SK-N-SH treated with all-trans-retinoic acid at 6 μM for 48 hours (cell line): ENCODE measurements at regions not wholly inside any gene's neighbourhood (a gene's known extent, or its start where the extent isn't known, plus 50 kb on each side); places are given as distances from the start of the nearest gene placed in this dataset.
"Not testable (repeated sequence)": the region's sequence is repeated elsewhere in the genome, so short reads cannot be mapped to it uniquely, and the experiment has no call there.

ENCODE experiments used
- ATAC-seq: fragments of 200-7000 bp; cut with Tn5 transposase; 3 replicates; pipeline ENCODE4 v1.9.1; 2020; ENCODE audit warnings: mild to moderate bottlenecking, moderate library complexity
- CSDC2 ChIP-seq: fragments of 250-450 bp; sonication (Bioruptor Pico); IDR thresholded peaks from 2 replicates; pipeline ENCODE4 v1.5.0; 2020; ENCODE audit warnings: mild to moderate bottlenecking, moderate library complexity
- GLIS3 ChIP-seq: fragments of 250-450 bp; sonication (Bioruptor Pico); IDR thresholded peaks from 2 replicates; pipeline ENCODE4 v1.5.0; 2020; ENCODE audit warnings: mild to moderate bottlenecking, moderate library complexity
- OSR1 ChIP-seq: fragments of 250-450 bp; sonication (Bioruptor Pico); IDR thresholded peaks from 2 replicates; pipeline ENCODE4 v1.8.0; 2022; ENCODE audit warnings: moderate library complexity, mild to moderate bottlenecking, inconsistent platforms
- RARB ChIP-seq: fragments of 250-450 bp; sonication (Bioruptor Pico); IDR thresholded peaks from 2 replicates; pipeline ENCODE4 v1.8.0; 2021; ENCODE audit warnings: mild to moderate bottlenecking, moderate library complexity
- SNAI2 ChIP-seq: fragments of 250-450 bp; sonication (Bioruptor Pico); IDR thresholded peaks from 2 replicates; pipeline ENCODE4 v1.5.0; 2020; ENCODE audit warnings: mild to moderate bottlenecking, moderate library complexity
- TCF4 ChIP-seq: fragments of 250-450 bp; sonication (Bioruptor Pico); IDR thresholded peaks from 2 replicates; pipeline ENCODE4 v1.8.0; 2021; ENCODE audit warnings: mild to moderate bottlenecking, moderate library complexity, borderline replicate concordance
- TOX ChIP-seq: fragments of 250-450 bp; sonication (Bioruptor Pico); IDR thresholded peaks from 2 replicates; pipeline ENCODE4 v1.8.0; 2021; ENCODE audit warnings: mild to moderate bottlenecking, moderate library complexity, borderline replicate concordance
- ZFP3 ChIP-seq: fragments of 250-450 bp; sonication (Bioruptor Pico); IDR thresholded peaks from 2 replicates; pipeline ENCODE4 v1.5.0; 2020; ENCODE audit warnings: mild to moderate bottlenecking, moderate library complexity
- ZNF565 ChIP-seq: fragments of 450-650 bp; formaldehyde crosslinking; conservative IDR thresholded peaks from 2 replicates; pipeline ENCODE4 v1.5.0; 2020; ENCODE audit warnings: low read depth, mild to moderate bottlenecking, moderate library complexity
- ZNF70 ChIP-seq: fragments of 450-650 bp; formaldehyde crosslinking; IDR thresholded peaks from 2 replicates; pipeline ENCODE4 v1.5.0; 2020; ENCODE audit warnings: mild to moderate bottlenecking, moderate library complexity
- ZNF8 ChIP-seq: fragments of 450-650 bp; formaldehyde crosslinking; IDR thresholded peaks from 2 replicates; pipeline ENCODE4 v1.5.0; 2020; ENCODE audit warnings: mild to moderate bottlenecking, moderate library complexity
- TF ChIP-seq, protein P1 (sequence below): fragments of 250-450 bp; sonication (Bioruptor Pico); IDR thresholded peaks from 2 replicates; pipeline ENCODE4 v1.5.1; 2020; ENCODE audit warnings: low read depth, mild to moderate bottlenecking, moderate library complexity
- TF ChIP-seq, protein P2 (sequence below): fragments of 250-450 bp; sonication (Bioruptor Pico); IDR thresholded peaks from 2 replicates; pipeline ENCODE4 v1.5.1; 2021; ENCODE audit warnings: mild to moderate bottlenecking, moderate library complexity
- TF ChIP-seq, protein P3 (sequence below): fragments of 250-450 bp; sonication (Bioruptor Pico); IDR thresholded peaks from 2 replicates; pipeline ENCODE4 v1.8.0; 2020; ENCODE audit warnings: mild to moderate bottlenecking, moderate library complexity, borderline replicate concordance
- TF ChIP-seq, protein P4 (sequence below): fragments of 250-450 bp; sonication (Bioruptor Pico); IDR thresholded peaks from 2 replicates; pipeline ENCODE4 v1.8.0; 2021; ENCODE audit warnings: low read depth, mild to moderate bottlenecking, moderate library complexity, borderline replicate concordance
- TF ChIP-seq, protein P5 (sequence below): fragments of 250-450 bp; sonication (Bioruptor Pico); IDR thresholded peaks from 2 replicates; pipeline ENCODE4 v1.5.0; 2020; ENCODE audit warnings: mild to moderate bottlenecking, moderate library complexity

DNA sequence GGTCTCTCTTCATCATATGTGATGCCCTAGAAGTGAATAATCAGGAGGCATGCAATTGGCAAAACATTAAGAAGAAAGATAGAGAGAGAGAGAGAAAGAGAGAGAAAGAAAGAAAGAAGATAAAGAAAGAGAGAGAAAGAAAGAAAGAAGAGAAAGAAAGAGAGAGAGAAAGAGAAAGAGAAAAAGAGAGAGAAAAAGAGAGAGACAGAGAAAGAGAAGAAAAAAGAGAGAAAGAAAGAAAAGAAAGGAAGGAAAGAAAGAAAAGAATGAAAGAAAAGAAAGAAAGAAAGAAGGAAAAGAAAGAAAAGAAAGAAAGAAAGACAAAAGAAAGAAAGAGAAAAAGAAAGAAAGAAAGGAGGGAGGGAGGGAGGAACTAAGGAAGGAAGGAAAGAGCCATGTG, 318.9 kb downstream of the ICE1 start (continued):
- TF ChIP-seq, protein P1, sequence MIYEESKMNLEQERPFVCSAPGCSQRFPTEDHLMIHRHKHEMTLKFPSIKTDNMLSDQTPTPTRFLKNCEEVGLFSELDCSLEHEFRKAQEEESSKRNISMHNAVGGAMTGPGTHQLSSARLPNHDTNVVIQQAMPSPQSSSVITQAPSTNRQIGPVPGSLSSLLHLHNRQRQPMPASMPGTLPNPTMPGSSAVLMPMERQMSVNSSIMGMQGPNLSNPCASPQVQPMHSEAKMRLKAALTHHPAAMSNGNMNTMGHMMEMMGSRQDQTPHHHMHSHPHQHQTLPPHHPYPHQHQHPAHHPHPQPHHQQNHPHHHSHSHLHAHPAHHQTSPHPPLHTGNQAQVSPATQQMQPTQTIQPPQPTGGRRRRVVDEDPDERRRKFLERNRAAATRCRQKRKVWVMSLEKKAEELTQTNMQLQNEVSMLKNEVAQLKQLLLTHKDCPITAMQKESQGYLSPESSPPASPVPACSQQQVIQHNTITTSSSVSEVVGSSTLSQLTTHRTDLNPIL (CRISPR knock-in tag) = no peak

DNA sequence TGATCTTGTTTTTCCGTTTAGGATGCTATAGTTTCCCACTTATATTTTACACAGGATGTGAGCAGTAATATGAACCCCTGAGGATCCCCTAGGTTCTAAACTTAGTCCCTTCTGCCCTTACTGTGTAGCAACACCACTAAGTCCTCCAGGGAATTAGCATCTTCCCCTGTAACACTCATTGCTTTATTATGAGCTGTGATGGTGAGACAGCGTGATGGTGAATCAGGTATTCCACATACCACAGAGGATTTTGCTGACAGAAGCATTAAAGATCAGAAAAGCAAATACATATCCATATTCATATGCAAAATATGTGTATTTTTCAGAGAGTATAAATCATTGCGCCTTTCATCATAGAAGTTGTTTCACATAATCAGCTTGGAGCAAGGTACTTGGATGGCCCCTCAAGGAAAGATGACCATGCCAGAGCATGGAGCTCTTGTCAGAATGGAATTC, 317.0 kb downstream of the ICE1 start:
- TF ChIP-seq ZNF8 (CRISPR knock-in tag) (no peak), TCF4 (CRISPR knock-in tag) (no peak), CSDC2 (no peak), ZFP3 (CRISPR knock-in tag) (no peak), SNAI2 (CRISPR knock-in tag) (no peak), GLIS3 (CRISPR knock-in tag) (no peak), ZNF565 (CRISPR knock-in tag) (no peak)
- TF ChIP-seq, protein P2, sequence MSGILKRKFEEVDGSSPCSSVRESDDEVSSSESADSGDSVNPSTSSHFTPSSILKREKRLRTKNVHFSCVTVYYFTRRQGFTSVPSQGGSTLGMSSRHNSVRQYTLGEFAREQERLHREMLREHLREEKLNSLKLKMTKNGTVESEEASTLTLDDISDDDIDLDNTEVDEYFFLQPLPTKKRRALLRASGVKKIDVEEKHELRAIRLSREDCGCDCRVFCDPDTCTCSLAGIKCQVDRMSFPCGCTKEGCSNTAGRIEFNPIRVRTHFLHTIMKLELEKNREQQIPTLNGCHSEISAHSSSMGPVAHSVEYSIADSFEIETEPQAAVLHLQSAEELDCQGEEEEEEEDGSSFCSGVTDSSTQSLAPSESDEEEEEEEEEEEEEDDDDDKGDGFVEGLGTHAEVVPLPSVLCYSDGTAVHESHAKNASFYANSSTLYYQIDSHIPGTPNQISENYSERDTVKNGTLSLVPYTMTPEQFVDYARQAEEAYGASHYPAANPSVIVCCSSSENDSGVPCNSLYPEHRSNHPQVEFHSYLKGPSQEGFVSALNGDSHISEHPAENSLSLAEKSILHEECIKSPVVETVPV (CRISPR knock-in tag) = no peak
- TF ChIP-seq, protein P3, sequence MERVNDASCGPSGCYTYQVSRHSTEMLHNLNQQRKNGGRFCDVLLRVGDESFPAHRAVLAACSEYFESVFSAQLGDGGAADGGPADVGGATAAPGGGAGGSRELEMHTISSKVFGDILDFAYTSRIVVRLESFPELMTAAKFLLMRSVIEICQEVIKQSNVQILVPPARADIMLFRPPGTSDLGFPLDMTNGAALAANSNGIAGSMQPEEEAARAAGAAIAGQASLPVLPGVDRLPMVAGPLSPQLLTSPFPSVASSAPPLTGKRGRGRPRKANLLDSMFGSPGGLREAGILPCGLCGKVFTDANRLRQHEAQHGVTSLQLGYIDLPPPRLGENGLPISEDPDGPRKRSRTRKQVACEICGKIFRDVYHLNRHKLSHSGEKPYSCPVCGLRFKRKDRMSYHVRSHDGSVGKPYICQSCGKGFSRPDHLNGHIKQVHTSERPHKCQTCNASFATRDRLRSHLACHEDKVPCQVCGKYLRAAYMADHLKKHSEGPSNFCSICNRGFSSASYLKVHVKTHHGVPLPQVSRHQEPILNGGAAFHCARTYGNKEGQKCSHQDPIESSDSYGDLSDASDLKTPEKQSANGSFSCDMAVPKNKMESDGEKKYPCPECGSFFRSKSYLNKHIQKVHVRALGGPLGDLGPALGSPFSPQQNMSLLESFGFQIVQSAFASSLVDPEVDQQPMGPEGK (CRISPR knock-in tag) = no peak
- ATAC-seq = no peak

DNA sequence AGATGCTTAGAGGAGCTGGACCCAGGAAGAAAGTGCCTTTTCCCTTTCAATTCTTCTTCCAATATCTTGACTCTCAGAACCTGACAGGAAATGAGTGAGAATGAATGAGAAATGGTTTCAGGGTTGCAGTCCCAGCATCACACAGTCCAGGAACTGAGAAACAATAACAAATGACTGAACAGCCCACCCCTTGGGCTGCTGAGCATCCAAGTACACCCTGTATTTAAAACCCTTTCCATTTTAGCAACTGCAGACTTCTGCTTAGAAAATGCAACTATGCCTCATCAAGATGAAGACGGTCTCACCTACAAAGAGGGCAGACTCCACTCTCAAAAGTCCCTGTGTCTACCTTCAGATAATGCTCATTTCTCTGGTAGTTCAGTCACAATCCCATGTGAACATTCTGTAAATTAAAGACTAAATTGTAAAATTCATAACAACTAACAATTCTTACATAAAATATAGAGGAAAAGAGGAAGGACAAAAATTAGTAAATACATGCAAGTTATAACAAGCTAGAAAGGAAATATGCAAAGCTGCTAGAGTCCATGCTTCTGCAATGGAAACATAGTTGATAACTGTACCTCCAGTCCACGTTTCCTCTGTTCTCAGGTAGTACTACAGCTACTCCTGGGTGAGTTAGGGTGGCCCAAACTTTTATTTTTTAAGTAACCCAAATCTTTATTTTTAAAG, 316.5 kb downstream of the ICE1 start:
- no peak for ATAC-seq

DNA sequence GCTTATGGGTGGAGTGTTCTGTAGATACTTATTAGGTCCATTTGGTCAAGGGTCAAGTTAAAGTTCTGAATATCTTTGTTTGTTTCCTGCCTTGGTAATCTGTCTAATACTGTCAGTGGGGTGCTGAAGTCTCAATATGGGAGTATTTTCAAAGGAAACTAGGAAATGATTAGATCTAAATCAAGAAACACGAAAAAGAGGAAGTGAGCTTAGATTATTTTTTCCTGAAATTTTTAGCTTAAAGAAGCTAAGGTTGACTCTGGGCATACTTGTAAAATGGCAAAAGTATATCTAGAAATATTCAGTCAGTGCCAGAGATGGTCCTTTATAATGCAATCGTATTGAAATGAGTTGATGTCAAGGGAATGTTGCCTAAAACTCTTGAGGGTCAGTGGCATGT, 313.5 kb downstream of the ICE1 start:
- ATAC-seq = no peak
- TF ChIP-seq ZNF565 (CRISPR knock-in tag) = no peak
- TF ChIP-seq, protein P4, sequence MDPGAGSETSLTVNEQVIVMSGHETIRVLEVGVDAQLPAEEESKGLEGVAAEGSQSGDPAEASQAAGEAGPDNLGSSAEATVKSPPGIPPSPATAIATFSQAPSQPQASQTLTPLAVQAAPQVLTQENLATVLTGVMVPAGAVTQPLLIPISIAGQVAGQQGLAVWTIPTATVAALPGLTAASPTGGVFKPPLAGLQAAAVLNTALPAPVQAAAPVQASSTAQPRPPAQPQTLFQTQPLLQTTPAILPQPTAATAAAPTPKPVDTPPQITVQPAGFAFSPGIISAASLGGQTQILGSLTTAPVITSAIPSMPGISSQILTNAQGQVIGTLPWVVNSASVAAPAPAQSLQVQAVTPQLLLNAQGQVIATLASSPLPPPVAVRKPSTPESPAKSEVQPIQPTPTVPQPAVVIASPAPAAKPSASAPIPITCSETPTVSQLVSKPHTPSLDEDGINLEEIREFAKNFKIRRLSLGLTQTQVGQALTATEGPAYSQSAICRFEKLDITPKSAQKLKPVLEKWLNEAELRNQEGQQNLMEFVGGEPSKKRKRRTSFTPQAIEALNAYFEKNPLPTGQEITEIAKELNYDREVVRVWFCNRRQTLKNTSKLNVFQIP (CRISPR knock-in tag) = no peak
- no peak for TF ChIP-seq ZFP3 (CRISPR knock-in tag)
- no peak for TF ChIP-seq ZNF8 (CRISPR knock-in tag)
- no peak for TF ChIP-seq TCF4 (CRISPR knock-in tag)
- TF ChIP-seq ZNF70 = no peak
- no peak for TF ChIP-seq OSR1 (CRISPR knock-in tag)
- TF ChIP-seq RARB (CRISPR knock-in tag) = no peak
- TF ChIP-seq, protein P5, sequence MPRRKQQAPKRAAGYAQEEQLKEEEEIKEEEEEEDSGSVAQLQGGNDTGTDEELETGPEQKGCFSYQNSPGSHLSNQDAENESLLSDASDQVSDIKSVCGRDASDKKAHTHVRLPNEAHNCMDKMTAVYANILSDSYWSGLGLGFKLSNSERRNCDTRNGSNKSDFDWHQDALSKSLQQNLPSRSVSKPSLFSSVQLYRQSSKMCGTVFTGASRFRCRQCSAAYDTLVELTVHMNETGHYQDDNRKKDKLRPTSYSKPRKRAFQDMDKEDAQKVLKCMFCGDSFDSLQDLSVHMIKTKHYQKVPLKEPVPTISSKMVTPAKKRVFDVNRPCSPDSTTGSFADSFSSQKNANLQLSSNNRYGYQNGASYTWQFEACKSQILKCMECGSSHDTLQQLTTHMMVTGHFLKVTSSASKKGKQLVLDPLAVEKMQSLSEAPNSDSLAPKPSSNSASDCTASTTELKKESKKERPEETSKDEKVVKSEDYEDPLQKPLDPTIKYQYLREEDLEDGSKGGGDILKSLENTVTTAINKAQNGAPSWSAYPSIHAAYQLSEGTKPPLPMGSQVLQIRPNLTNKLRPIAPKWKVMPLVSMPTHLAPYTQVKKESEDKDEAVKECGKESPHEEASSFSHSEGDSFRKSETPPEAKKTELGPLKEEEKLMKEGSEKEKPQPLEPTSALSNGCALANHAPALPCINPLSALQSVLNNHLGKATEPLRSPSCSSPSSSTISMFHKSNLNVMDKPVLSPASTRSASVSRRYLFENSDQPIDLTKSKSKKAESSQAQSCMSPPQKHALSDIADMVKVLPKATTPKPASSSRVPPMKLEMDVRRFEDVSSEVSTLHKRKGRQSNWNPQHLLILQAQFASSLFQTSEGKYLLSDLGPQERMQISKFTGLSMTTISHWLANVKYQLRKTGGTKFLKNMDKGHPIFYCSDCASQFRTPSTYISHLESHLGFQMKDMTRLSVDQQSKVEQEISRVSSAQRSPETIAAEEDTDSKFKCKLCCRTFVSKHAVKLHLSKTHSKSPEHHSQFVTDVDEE (CRISPR knock-in tag) = no peak
- TF ChIP-seq, protein P2 (CRISPR knock-in tag) = no peak
- TF ChIP-seq TOX = no peak
- TF ChIP-seq, protein P1 (CRISPR knock-in tag) = no peak

More for the DNA sequence above, 316.5 kb downstream of the ICE1 start:
- TF ChIP-seq TOX (no peak), ZNF565 (CRISPR knock-in tag) (no peak)

DNA sequence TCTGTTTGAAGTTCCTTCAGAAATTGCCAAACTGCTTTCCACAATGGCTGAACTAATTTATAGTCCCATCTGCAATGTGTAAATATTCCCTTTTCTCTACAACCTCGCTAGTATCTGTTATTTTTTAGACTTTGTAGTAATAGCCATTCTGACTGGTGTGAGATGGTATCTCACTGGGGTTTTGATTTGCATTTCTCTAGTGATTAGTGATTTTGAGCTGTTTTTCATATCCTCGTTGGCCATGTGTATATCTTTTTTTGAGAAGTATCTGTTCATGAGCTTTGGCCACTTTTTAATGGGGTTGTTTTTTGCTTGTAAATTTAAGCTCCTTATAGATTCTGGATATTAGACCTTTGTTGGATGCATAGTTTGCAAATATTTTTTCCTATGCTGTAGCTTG, 310.6 kb downstream of the ICE1 start:
- ATAC-seq = not testable (repeated sequence)
